SKM-1 treated with dmso at 0.1 percent for 144 hours (cell line): ENCODE measurements at regions not wholly inside any gene's neighbourhood (a gene's known extent, or its start where the extent isn't known, plus 50 kb on each side); places are given as distances from the start of the nearest gene placed in this dataset.

Experiments used
- DNase-seq: peaks from one replicate; lab custom pipeline; 2025; ENCODE audit not compliant: unreplicated experiment; lab: John Stamatoyannopoulos, UW

GRCh38 chr2:120986898-120987650 is 251.4 kb downstream of the GLI2 start:
- no peak for DNase-seq

- DNase-seq, result no peak
Observed at GRCh38 chr2:120988051-120988699, 252.5 kb downstream of the GLI2 start.

GRCh38 chr2:120988700-120989511 is 253.2 kb downstream of the GLI2 start:
- DNase-seq, result no peak

GRCh38 chr2:120989512-120990441 is 254.1 kb downstream of the GLI2 start:
- no peak for DNase-seq

GRCh38 chr2:120990451-120990871 is 254.8 kb downstream of the GLI2 start:
- peak; percentile 13 for DNase-seq

- peak; percentile 68 for DNase-seq
Observed at GRCh38 chr2:120991441-120991840, 255.8 kb downstream of the GLI2 start.

GRCh38 chr2:120992791-120993555 is 257.3 kb downstream of the GLI2 start:
- DNase-seq, result no peak

GRCh38 chr2:120993661-120994060 is 258.0 kb downstream of the GLI2 start:
- no peak for DNase-seq

GRCh38 chr2:120994301-120994995 is 258.8 kb downstream of the GLI2 start:
- no peak for DNase-seq

- no peak for DNase-seq
Observed at GRCh38 chr2:120995152-120995551, 259.5 kb downstream of the GLI2 start.

- DNase-seq, result no peak
Observed at GRCh38 chr2:120995656-120996190, 260.1 kb downstream of the GLI2 start.

- DNase-seq, result no peak
Observed at GRCh38 chr2:120999377-121000097, 263.9 kb downstream of the GLI2 start.

- DNase-seq, result no peak
Observed at GRCh38 chr2:121000804-121001203, 265.1 kb downstream of the GLI2 start.

- DNase-seq, result no peak
Observed at GRCh38 chr2:121001641-121002040, 266.0 kb downstream of the GLI2 start.

GRCh38 chr2:121002597-121002996 is 266.9 kb downstream of the GLI2 start:
- no peak for DNase-seq

GRCh38 chr2:121003391-121003790 is 267.7 kb downstream of the GLI2 start:
- DNase-seq, result no peak

GRCh38 chr2:121004359-121004758 is 268.7 kb downstream of the GLI2 start:
- no peak for DNase-seq

- DNase-seq, result no peak
Observed at GRCh38 chr2:121004950-121005349, 269.3 kb downstream of the GLI2 start.
